Coronary artery (tissue), 2 donors: ENCODE measurements at regions not wholly inside any gene's neighbourhood (a gene's known extent, or its start where the extent isn't known, plus 50 kb on each side); places are given as distances from the start of the nearest gene placed in this dataset.

ENCODE experiments used
- DNase-seq: peaks from one replicate; pipeline ENCODE4 v3.0.0-alpha.2; 2017; ENCODE audit warnings: low spot score
- H3K27ac ChIP-seq, 2 donors: fragments of 200-600 bp; sonication (generic); one replicate each; pipeline ENCODE4 v1.5.1; 2016 to 2019
- H3K4me3 ChIP-seq: fragments of 200-600 bp; sonication (generic); 2 replicates; pipeline ENCODE4 v1.5.1; 2016; ENCODE audit warnings: mild to moderate bottlenecking, moderate library complexity
- CTCF ChIP-seq: fragments of 200-600 bp; sonication (generic); IDR thresholded peaks from one replicate; pipeline ENCODE4 v1.5.1; 2019; ENCODE audit warnings: antibody characterized with exemption

DNA sequence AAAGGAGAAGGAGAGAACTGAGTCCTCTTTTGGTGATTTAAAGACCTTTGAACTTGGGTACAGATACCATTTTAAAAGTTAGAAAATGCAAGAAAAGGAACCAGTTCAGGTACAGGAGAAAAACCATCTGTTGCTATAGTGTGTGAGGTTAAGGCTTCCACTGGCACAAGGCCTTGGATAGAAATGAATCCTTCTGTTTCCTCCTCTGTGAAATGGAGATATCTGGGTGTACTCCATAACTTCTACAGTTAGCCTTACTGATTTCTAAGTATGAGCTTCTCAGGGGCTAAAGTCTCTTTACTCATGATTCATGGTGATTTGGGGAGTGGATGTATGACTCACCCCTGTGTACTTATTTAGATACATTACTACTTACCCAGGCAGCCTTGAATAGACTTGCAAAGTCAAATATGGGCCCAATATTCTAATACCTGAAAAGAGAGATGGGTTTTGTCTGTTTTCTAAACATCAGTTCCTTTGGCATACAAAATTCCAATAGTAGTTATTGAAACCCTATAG, 117.2 kb upstream of the ADO start:
- no peak overlapping the region for H3K4me3 ChIP-seq
- no peak for TF ChIP-seq CTCF
- DNase-seq, result no peak
- no peak overlapping the region for H3K27ac ChIP-seq

DNA sequence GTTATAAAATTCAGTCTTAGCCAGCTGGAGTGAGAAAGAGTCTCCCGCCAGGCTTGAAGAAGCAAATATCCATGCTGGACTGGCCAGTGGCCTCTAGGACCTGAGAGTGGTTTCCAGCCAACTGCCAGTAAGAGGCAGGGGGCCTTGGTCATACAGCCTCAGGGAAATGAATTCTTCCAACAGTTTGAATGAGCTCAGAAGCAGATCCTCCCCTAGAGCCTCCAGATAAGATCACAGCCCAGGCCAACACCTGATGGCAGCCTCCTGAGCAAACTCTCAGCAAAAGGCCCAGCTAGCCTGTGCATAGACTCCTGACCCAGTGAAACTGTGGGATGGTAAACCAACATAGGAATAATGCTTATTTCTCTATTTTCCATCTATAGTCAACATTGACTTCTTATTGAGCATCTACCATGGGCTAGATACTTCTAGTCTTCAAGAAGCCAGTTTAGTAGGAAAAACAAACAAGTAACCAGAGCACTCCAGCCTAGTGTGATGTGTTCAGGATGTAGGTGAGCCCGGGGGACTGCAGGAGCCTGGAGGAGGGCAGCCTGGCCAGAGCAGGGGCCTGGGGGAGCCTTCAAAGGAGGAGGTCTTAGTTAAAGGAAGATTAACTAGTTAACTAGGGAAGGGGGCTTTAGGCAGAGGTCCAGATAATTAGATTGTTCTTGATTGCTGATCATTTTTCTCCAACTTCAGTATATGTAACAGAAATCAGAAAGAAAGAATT, 115.4 kb upstream of the ADO start:
- no peak overlapping the region for H3K4me3 ChIP-seq
- DNase-seq, result no peak
- no peak for TF ChIP-seq CTCF
- no peak overlapping the region for H3K27ac ChIP-seq

GRCh38 chr10:62689712-62690111, 114.8 kb upstream of the ADO start:
- TF ChIP-seq CTCF, result no peak
- Histone ChIP-seq H3K4me3 (no peak overlapping the region), H3K27ac (no peak overlapping the region)
- DNase-seq, result no peak

DNA sequence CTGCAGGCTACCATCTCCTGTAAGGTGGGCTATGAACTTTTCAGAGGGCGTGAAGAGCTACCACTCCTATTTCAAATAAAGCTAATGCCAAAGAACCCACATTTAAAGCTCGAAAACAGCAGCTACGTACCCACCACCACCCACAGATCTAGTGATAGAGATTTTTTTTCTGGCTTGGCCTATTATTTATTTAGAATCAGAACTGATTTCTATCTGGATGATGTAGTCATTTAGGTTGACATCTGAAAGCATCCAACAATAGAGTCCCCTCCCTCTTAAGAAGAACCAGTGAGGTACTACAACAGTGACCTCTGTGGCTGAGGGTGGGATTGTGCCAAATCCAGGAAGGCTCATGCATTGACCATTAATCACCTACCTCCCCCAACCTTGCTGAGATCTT, 113.8 kb upstream of the ADO start:
- Histone ChIP-seq H3K27ac (no peak overlapping the region), H3K4me3 (no peak overlapping the region)
- DNase-seq, result no peak
- no peak for TF ChIP-seq CTCF

GRCh38 chr10:62691336-62691735, 113.2 kb upstream of the ADO start:
- no peak overlapping the region for H3K27ac ChIP-seq

GRCh38 chr10:62692085-62692484, 112.4 kb upstream of the ADO start:
- H3K4me3 ChIP-seq, result no peak overlapping the region
- no peak for DNase-seq
- no peak for TF ChIP-seq CTCF
- H3K27ac ChIP-seq, result no peak overlapping the region

More at GRCh38 chr10:62691336-62691735, 113.2 kb upstream of the ADO start:
- TF ChIP-seq CTCF, result no peak
- no peak overlapping the region for H3K4me3 ChIP-seq
- no peak for DNase-seq

DNA sequence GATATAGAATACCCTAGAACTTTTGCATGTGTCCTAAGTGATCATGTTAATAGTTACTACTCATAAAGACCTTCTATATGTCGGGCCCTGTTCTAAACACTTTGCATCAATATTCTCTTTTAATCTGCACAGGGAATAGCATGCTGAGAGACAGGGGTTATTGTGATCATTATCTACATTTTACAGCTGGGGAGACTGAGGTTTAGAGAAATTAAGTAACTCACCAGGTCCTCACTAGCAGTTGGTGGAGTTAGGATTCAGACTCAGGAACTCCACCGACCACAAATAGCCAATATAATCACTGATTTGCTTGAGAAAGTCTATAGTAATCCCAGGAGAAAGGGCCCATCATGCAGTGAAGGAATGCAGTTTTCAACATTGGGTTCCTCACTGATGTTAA, 111.2 kb upstream of the ADO start:
- Histone ChIP-seq H3K27ac (no peak overlapping the region), H3K4me3 (no peak overlapping the region)
- TF ChIP-seq CTCF, result no peak
- DNase-seq, result no peak
